GM18870 (cell line): ENCODE measurements at regions not wholly inside any gene's neighbourhood (a gene's known extent, or its start where the extent isn't known, plus 50 kb on each side); places are given as distances from the start of the nearest gene placed in this dataset.
"Not testable (repeated sequence)": the region's sequence is repeated elsewhere in the genome, so short reads cannot be mapped to it uniquely, and the experiment has no call there.

ENCODE experiments used
- ATAC-seq: cut with Tn5 transposase; IDR thresholded peaks from one replicate; pipeline ENCODE4 v1.9.1; 2021; ENCODE audit warnings: moderate library complexity; ENCODE audit not compliant: unreplicated experiment

- ATAC-seq, result no peak
Observed at GRCh38 chr17:5943982-5944381, 126.2 kb upstream of the WSCD1 start.

- ATAC-seq, result no peak
Observed at GRCh38 chr17:5947701-5948180, 122.4 kb upstream of the WSCD1 start.

- no peak for ATAC-seq
Observed at GRCh38 chr17:5948811-5949210, 121.4 kb upstream of the WSCD1 start.

GRCh38 chr17:5950878-5951277 lies 119.3 kb upstream of the WSCD1 start:
- ATAC-seq, result no peak

DNA sequence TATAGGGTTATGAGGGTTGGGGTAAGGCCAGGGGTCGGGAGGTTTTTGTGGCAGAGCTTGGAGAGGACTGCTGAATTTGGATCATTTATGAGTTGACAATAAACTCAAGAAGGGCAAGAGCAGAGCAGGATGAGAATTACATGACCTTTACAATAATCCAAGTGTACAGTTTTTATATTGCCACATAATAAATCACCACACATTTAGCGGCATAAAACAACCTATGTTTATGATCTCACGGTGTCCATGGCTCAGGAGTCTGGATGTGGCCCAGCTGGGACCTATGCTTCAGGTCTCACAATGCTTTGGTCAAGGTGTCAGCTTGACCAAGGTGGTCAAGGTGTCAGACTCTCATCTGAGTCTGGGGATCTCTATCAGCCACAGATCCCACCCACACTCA lies 118.3 kb upstream of the WSCD1 start:
- ATAC-seq, result no peak

GRCh38 chr17:5952518-5952917 lies 117.7 kb upstream of the WSCD1 start:
- ATAC-seq, result no peak

GRCh38 chr17:5955764-5956163 lies 114.4 kb upstream of the WSCD1 start:
- no peak for ATAC-seq

DNA sequence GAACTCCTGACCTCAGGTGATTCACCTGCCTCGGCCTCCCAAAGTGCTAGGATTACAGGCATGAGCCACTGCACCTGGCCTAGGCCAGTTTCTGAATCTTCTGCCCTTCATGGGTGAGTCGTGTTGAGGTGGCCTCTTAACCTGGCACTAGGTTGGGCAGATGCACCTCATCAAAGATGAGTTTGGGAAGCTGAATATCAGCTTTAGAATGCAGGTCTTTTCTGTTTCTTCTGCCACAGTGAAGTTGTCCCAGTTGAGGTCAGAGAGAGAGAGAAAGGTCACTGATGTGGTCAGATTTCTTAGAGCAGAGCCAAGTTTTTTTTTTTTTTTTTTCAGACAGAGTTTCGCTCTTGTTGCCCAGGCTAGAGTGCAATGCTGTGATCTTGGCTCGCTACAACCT lies 111.3 kb upstream of the WSCD1 start:
- no peak for ATAC-seq

GRCh38 chr17:5962371-5962770 lies 107.8 kb upstream of the WSCD1 start:
- no peak for ATAC-seq

DNA sequence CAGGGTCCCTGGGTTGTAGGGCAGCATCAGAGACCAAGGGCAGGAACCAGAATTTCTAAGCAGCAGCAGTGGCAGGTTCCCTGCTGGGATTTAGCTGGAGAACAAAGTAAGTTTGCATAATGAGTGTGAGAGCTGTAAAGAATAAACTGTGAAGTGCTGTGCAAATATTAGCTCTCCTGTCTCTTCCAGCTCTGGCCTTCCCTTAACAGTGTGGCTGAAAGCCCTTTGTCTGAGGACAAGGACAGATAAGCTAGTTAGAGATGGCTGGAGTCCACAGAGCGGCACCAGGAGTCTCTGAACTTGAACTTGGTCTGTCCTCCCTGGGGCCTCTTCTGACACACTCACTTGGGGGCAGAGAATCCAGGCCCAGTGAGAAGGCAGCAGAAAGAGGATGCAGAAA lies 98.2 kb upstream of the WSCD1 start:
- ATAC-seq, result no peak

DNA sequence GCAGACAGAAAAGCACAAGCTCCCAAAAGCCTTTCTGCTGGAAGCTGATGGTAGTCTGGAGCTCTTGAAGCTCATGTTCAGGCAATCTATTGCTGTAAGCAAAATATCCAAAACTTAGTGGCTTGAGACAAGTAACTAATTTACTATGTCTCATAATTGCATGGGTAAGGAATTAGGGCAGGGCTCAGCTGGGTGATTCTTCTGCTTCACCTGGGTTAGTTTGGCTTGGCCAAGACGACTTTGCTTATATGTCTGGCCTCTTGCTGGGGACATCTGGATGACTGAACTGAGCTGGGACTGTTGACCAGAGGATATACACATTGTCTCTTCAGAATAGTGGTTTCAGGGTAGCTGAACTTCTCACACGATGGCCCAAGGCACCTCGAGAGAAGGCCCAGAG lies 96.8 kb upstream of the WSCD1 start:
- ATAC-seq, result no peak

GRCh38 chr17:5975661-5976060 lies 94.5 kb upstream of the WSCD1 start:
- no peak for ATAC-seq

DNA sequence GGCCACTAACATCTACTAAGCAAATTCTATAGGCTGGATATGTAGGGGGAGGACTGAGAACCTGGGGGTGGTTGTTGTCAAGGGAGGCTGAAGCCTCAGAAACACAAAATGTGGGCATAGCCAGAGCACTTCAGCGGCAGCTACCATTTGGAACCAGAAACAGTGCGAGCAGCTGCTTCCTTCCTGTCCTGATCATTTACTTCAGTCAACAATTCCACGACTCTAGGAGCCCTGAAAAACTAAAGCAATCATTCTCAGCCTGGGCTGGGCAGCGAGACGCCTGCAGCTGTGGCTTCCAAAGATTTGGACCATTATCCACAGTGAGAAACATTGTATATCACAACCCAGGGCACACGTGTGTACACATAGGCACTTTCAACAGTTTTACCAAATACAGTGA lies 93.9 kb upstream of the WSCD1 start:
- no peak for ATAC-seq

DNA sequence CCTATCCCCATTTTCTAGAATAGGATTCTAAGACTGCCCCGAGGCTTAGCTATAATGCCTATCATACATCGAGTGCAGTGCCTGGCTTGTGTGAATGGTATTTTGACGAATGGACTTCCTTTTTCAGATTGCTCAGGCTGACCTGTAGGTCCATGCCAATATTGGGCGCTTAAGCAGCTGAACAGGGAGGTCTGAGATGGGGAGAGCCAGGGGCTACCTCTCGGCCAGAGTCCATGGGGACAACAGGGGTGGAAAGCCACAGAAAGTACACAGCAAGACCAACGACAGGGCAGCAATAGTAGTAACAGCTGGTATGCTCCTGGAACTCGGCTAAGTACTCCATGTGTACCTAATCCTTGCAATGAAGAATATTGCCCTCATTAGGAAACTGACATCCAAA lies 91.7 kb upstream of the WSCD1 start:
- no peak for ATAC-seq

DNA sequence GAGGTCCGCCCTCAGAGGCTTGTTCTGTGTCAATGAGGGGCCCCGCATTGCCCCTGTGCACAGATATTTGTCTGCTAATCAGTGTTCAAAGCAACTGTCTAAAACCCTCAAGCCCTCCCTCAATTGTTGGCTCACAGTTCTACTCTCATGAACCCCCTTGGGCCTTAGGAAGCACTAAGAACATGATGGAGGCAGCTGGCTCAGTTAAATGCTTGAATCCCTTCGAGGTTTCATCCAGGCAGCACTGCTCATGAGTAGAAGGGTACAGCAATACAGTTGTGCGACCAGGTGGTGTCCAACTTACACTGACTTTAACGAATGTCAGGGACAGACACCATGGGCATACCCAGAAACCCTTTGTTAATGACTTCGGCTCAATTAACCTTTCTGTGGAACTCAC lies 89.2 kb upstream of the WSCD1 start:
- no peak for ATAC-seq

DNA sequence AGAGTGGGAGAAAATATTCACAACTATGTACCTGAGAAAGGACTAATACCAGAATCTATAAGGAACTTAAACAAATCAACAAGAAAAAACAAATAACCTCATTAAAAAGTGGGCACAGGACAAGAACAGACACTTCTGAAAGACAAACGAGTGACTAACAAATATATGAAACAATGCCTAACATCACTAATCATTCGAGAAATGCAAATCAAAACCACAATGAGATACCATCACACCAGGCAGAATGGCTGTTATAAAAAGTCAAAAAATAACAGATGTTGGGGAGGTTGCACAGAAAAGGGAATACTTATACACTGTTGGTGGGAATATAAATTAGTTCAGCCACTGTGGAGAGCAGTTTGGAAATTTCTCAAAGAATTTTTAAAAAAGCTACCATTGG lies 83.5 kb upstream of the WSCD1 start:
- no peak for ATAC-seq

DNA sequence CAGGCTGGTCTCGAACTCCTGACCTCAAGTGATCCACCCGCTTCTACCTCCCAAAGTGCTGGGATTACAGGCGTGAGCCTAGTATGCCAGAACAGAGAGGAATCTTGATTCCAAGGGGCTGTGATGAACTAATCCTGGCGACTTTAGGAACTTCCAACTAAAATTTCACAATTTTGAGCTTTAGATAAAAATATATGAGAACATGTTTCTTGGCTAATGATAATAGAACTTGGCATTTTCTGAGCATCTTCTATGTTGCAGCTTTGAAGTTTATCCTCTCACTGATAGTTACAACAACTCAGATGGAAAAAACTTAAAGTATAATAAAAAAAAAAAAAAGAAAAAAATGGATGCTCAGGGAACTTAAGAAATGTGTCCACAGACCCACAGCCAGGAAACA lies 69.8 kb upstream of the WSCD1 start:
- ATAC-seq, result no peak

- ATAC-seq, result not testable (repeated sequence)
Observed at GRCh38 chr17:6003221-6003620, 67.0 kb upstream of the WSCD1 start.

DNA sequence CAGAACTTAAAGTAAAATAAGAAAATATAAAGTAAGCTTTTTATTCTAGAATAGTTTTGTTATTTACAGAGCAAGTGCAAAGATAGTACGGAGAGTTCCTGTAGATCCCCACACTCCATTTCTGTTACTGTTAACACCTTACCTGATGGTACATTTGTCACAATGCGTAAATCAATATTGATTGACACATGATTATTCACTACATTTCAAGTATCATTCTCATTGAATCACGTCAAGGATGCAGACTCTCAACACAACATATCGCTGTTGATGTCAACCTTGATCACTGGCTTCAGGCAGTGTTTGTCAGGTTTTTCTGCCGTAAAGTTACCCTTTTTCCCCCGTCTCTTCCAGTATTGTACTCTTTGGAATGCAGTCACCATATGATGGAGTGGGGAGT lies 64.2 kb upstream of the WSCD1 start:
- ATAC-seq, result no peak

- ATAC-seq, result no peak
Observed at GRCh38 chr17:6011206-6011605, 59.0 kb upstream of the WSCD1 start.

DNA sequence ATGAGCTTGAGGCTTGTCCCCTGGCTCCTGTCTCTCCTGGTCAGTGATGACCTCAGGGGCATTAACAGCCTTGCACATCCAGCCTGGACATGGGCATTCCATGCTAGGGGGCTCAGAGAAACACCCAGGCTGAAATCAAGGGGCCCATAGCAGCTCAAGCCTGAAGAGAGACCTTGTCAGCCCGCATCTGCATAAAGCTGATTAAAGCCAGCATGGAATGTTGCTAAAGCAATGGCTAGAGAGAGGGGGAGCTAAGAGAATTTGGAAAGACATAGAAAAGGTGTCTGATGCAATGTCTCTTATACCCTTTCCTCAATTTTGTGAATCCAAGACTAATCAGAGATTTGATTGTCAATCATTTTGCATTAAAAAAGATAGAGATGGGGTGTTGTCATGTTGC lies 51.4 kb upstream of the WSCD1 start:
- no peak for ATAC-seq

GRCh38 chr17:6019959-6020358 lies 50.2 kb upstream of the WSCD1 start:
- ATAC-seq, result no peak

GRCh38 chr17:6020376-6021010 lies 49.7 kb upstream of the WSCD1 start:
- no peak for ATAC-seq
